MM.1S (cell line): ENCODE measurements at regions not wholly inside any gene's neighbourhood (a gene's known extent, or its start where the extent isn't known, plus 50 kb on each side); places are given as distances from the start of the nearest gene placed in this dataset.

Experiments used
- DNase-seq: peaks from one replicate; pipeline ENCODE4 v3.0.0-alpha.2; 2015
- H2AFZ ChIP-seq: fragments of 300-600 bp; sonication (generic); 2 replicates; pipeline ENCODE4 v1.6.0; 2016; ENCODE audit warnings: antibody characterized with exemption, low read length
- H3F3A ChIP-seq: fragments of 300-600 bp; sonication (generic); 2 replicates; pipeline ENCODE4 v1.6.1; 2016; ENCODE audit warnings: mild to moderate bottlenecking, antibody characterized with exemption, low read length, moderate library complexity, mixed read lengths; ENCODE audit not compliant: insufficient read depth
- H3K27ac ChIP-seq: fragments of 300-600 bp; sonication (generic); 2 replicates; pipeline ENCODE4 v1.5.1; 2016; ENCODE audit warnings: mild to moderate bottlenecking, low read length
- H3K27me3 ChIP-seq: fragments of 300-600 bp; sonication (generic); replicated peaks from 2 replicates; pipeline ENCODE4 v1.6.0; 2016; ENCODE audit warnings: low read length; ENCODE audit not compliant: insufficient read depth
- H3K36me3 ChIP-seq: fragments of 300-600 bp; sonication (generic); replicated peaks from 2 replicates; pipeline ENCODE4 v1.6.1; 2016; ENCODE audit warnings: mild to moderate bottlenecking, low read length, mixed read lengths; ENCODE audit not compliant: insufficient read depth
- H3K4me1 ChIP-seq: fragments of 300-600 bp; sonication (generic); 2 replicates; pipeline ENCODE4 v1.6.1; 2016; ENCODE audit warnings: low read length, mixed read lengths
- H3K4me2 ChIP-seq: fragments of 300-600 bp; sonication (generic); 2 replicates; pipeline ENCODE4 v1.6.0; 2016; ENCODE audit warnings: low read depth, low read length
- H3K4me3 ChIP-seq: fragments of 300-600 bp; sonication (generic); 2 replicates; pipeline ENCODE4 v1.5.1; 2016; ENCODE audit warnings: low read length, mixed read lengths
- H3K79me2 ChIP-seq: fragments of 300-600 bp; sonication (generic); 2 replicates; pipeline ENCODE4 v1.6.1; 2016; ENCODE audit warnings: mixed run types, low read length, mixed read lengths
- H3K9ac ChIP-seq: fragments of 300-600 bp; sonication (generic); 2 replicates; pipeline ENCODE4 v1.6.1; 2016; ENCODE audit warnings: low read length, mixed read lengths
- H3K9me2 ChIP-seq: fragments of 300-600 bp; sonication (generic); replicated peaks from 2 replicates; pipeline ENCODE4 v1.6.1; 2016; ENCODE audit warnings: mild to moderate bottlenecking, low read length, mixed read lengths; ENCODE audit not compliant: insufficient read depth
- H3K9me3 ChIP-seq: fragments of 300-600 bp; sonication (generic); replicated peaks from 2 replicates; pipeline ENCODE4 v1.6.1; 2016; ENCODE audit warnings: mild to moderate bottlenecking, low read length, mixed read lengths; ENCODE audit not compliant: insufficient read depth
- H4K20me1 ChIP-seq: fragments of 300-600 bp; sonication (generic); 2 replicates; pipeline ENCODE4 v1.6.1; 2016; ENCODE audit warnings: mild to moderate bottlenecking, low read length, moderate library complexity, mixed read lengths; ENCODE audit not compliant: insufficient read depth
- EZH2 ChIP-seq: fragments of 300-600 bp; sonication (generic); optimal IDR thresholded peaks from 2 replicates; pipeline ENCODE3; 2017; ENCODE audit warnings: low read depth, mild to moderate bottlenecking, antibody characterized with exemption, low read length, mixed read lengths
- EZH2phosphoT487 ChIP-seq: fragments of 300-600 bp; sonication (generic); IDR thresholded peaks from 2 replicates; pipeline ENCODE4 v1.6.1; 2018; ENCODE audit warnings: antibody characterized with exemption, low read length
- TF ChIP-seq, protein P1 (sequence below): fragments of 300-600 bp; sonication (generic); IDR thresholded peaks from 2 replicates; pipeline ENCODE4 v1.5.1; 2016; ENCODE audit warnings: antibody characterized with exemption, low read length, mixed read lengths

DNA sequence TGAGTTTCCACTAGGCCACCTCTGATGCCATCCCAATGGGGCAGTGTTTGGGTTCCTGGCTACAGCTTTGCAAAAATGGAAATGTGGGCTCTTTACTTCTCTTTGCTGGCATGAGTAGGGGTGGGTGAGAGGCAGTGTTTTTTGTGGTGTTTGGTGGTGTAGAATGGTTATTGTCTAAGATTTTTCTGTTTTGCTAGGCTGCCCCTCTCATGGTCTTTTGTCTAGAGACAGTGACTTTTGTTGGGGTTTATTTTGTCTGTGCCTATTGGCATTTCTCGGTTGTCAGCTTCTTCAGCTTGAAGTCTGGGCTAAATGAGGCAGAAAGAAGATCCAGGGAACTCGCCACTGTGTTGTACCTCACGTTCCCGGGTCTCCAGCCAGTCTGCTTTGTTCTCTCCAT lies 112.1 kb downstream of the CENPF start:
- Histone ChIP-seq H4K20me1 (no peaks in the 10 kb centered on the region), H3K79me2 (no peaks in the 10 kb centered on the region), H2AFZ (no peak overlapping the region), H3K4me3 (no peak overlapping the region), H3K4me2 (no peak overlapping the region), H3K27ac (no peak overlapping the region), H3K9me3 (no peaks in the 10 kb centered on the region), H3F3A (no peaks in the 10 kb centered on the region), H3K4me1 (no peaks in the 10 kb centered on the region), H3K9me2 (no peaks in the 10 kb centered on the region), H3K36me3 (no peaks in the 10 kb centered on the region), H3K27me3 (no peaks in the 10 kb centered on the region), H3K9ac (no peak overlapping the region)
- DNase-seq, result no peak
- TF ChIP-seq EZH2phosphoT487, result no peak
- TF ChIP-seq, protein P1, sequence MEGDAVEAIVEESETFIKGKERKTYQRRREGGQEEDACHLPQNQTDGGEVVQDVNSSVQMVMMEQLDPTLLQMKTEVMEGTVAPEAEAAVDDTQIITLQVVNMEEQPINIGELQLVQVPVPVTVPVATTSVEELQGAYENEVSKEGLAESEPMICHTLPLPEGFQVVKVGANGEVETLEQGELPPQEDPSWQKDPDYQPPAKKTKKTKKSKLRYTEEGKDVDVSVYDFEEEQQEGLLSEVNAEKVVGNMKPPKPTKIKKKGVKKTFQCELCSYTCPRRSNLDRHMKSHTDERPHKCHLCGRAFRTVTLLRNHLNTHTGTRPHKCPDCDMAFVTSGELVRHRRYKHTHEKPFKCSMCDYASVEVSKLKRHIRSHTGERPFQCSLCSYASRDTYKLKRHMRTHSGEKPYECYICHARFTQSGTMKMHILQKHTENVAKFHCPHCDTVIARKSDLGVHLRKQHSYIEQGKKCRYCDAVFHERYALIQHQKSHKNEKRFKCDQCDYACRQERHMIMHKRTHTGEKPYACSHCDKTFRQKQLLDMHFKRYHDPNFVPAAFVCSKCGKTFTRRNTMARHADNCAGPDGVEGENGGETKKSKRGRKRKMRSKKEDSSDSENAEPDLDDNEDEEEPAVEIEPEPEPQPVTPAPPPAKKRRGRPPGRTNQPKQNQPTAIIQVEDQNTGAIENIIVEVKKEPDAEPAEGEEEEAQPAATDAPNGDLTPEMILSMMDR, result no peak
- no peak for TF ChIP-seq EZH2

DNA sequence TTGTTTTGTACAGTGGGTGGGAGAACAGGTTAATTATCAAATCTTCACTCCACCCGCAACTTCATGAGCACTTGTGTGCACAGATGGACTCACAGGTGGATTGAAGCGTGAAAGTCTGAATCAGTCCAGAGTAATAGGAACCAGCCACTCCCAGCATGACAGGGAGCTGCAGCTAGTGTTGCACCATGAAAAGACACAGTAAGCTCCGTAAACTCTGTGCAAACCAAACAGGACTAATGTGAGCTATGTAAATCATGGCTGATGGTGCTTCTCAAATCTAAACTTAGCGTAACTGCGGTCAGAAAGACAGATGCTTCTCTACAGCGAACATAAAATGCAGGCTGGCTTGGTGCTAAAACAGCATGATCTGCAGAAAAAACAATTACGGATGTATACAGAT lies 114.4 kb downstream of the CENPF start:
- Histone ChIP-seq H4K20me1 (no peaks in the 10 kb centered on the region), H2AFZ (no peak overlapping the region), H3K4me1 (no peaks in the 10 kb centered on the region), H3K9me2 (no peaks in the 10 kb centered on the region), H3K27ac (no peak overlapping the region), H3K79me2 (no peaks in the 10 kb centered on the region), H3K9me3 (no peaks in the 10 kb centered on the region), H3K4me2 (no peak overlapping the region), H3K4me3 (no peak overlapping the region), H3K36me3 (no peaks in the 10 kb centered on the region), H3K27me3 (no peaks in the 10 kb centered on the region), H3F3A (no peaks in the 10 kb centered on the region), H3K9ac (no peak overlapping the region)
- TF ChIP-seq EZH2phosphoT487 (no peak), EZH2 (no peak)
- TF ChIP-seq, protein P1, result no peak
- DNase-seq, result no peak

DNA sequence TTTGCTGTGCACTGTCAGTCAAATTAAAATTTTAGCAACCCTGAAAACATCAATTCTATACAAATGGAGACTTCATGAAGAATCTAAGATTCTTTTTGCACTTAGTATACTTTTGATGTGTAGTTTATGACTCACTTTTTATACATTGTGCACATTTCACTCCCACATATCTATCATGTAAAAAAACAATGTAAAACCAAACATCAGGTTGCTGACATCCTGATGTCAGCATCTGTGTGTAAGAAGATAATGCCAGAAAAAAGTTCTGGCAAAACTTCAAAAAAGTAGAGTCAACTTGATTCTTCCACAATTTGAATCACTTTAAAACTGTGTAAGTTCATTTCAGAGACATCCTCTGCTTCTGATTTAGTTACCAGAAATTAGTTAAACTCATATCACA lies 115.7 kb downstream of the CENPF start:
- Histone ChIP-seq H4K20me1 (no peaks in the 10 kb centered on the region), H3K4me3 (no peak overlapping the region), H3K27me3 (no peaks in the 10 kb centered on the region), H3K79me2 (no peaks in the 10 kb centered on the region), H3F3A (no peaks in the 10 kb centered on the region), H3K9me3 (no peaks in the 10 kb centered on the region), H3K9ac (no peak overlapping the region), H3K27ac (no peak overlapping the region), H3K36me3 (no peaks in the 10 kb centered on the region), H3K4me2 (no peak overlapping the region), H2AFZ (no peak overlapping the region), H3K4me1 (no peaks in the 10 kb centered on the region), H3K9me2 (no peaks in the 10 kb centered on the region)
- DNase-seq, result no peak
- TF ChIP-seq, protein P1, result no peak

DNA sequence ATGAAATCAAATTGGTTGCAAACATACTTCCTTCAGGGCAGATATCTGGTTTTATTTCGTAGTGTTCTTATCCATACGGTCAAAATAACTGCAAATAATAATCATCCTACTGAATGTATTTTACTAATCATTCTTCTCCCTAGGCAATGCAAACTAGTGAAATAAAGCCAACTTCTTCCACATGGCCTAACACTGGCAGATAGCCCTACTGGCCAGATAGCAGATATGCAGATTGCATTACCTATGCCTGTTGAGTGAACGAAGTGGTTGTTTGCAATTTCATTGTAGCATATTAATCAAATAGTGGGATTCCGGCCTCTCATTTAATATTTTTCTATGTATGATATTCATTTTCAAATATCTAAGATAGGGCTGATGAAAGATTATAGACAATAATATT lies 116.2 kb downstream of the CENPF start:
- Histone ChIP-seq H3K9me2 (no peaks in the 10 kb centered on the region), H3K4me1 (no peaks in the 10 kb centered on the region), H3K79me2 (no peaks in the 10 kb centered on the region), H3K4me3 (no peak overlapping the region), H3K9me3 (no peaks in the 10 kb centered on the region), H3K27me3 (no peaks in the 10 kb centered on the region), H3K9ac (no peak overlapping the region), H4K20me1 (no peaks in the 10 kb centered on the region), H3K36me3 (no peaks in the 10 kb centered on the region), H2AFZ (no peak overlapping the region), H3K4me2 (no peak overlapping the region), H3F3A (no peaks in the 10 kb centered on the region), H3K27ac (no peak overlapping the region)
- TF ChIP-seq EZH2, result no peak
- TF ChIP-seq, protein P1, result no peak
- no peak for TF ChIP-seq EZH2phosphoT487
- DNase-seq, result no peak
